ENCODE measurements at regions not wholly inside any gene's neighbourhood (a gene's known extent, or its start where the extent isn't known, plus 50 kb on each side); places are given as distances from the start of the nearest gene placed in this dataset.

GRCh38 chr5:168031614-168032013 lies 259.8 kb upstream of the WWC1 start:
- in situ Hi-C loops (cut with MboI; ENCODE audit: low sequenced_read_pairs), result no loop called here

GRCh38 chr5:168039039-168039438 lies 252.4 kb upstream of the WWC1 start:
- in situ Hi-C loops (cut with MboI; ENCODE audit: low sequenced_read_pairs), result no loop called here

- in situ Hi-C loops (cut with MboI; ENCODE audit: low sequenced_read_pairs), result no loop called here
Observed at GRCh38 chr5:168039566-168040248, 251.7 kb upstream of the WWC1 start.

- in situ Hi-C loops (cut with MboI; ENCODE audit: low sequenced_read_pairs), result no loop called here
Observed at GRCh38 chr5:168041583-168041982, 249.9 kb upstream of the WWC1 start.

- in situ Hi-C loops (cut with MboI; ENCODE audit: low sequenced_read_pairs), result no loop called here
Observed at GRCh38 chr5:168042284-168043068, 249.0 kb upstream of the WWC1 start.

- in situ Hi-C loops (cut with MboI; ENCODE audit: low sequenced_read_pairs), result no loop called here
Observed at GRCh38 chr5:168046163-168046562, 245.3 kb upstream of the WWC1 start.

- in situ Hi-C loops (cut with MboI; ENCODE audit: low sequenced_read_pairs), result no loop called here
Observed at GRCh38 chr5:168047043-168047668, 244.3 kb upstream of the WWC1 start.

GRCh38 chr5:168047669-168048111 lies 243.8 kb upstream of the WWC1 start:
- in situ Hi-C loops (cut with MboI; ENCODE audit: low sequenced_read_pairs), result no loop called here

- in situ Hi-C loops (cut with MboI; ENCODE audit: low sequenced_read_pairs), result no loop called here
Observed at GRCh38 chr5:168048486-168048885, 243.0 kb upstream of the WWC1 start.

- in situ Hi-C loops (cut with MboI; ENCODE audit: low sequenced_read_pairs), result no loop called here
Observed at GRCh38 chr5:168052686-168053085, 238.8 kb upstream of the WWC1 start.

GRCh38 chr5:168054091-168054490 lies 237.4 kb upstream of the WWC1 start:
- in situ Hi-C loops (cut with MboI; ENCODE audit: low sequenced_read_pairs), result no loop called here

GRCh38 chr5:168055141-168055683 lies 236.2 kb upstream of the WWC1 start:
- in situ Hi-C loops (cut with MboI; ENCODE audit: low sequenced_read_pairs), result no loop called here

- in situ Hi-C loops (cut with MboI; ENCODE audit: low sequenced_read_pairs), result no loop called here
Observed at GRCh38 chr5:168055961-168056360, 235.5 kb upstream of the WWC1 start.

- in situ Hi-C loops (cut with MboI; ENCODE audit: low sequenced_read_pairs), result no loop called here
Observed at GRCh38 chr5:168056499-168057182, 234.8 kb upstream of the WWC1 start.

GRCh38 chr5:168057905-168058304 lies 233.5 kb upstream of the WWC1 start:
- in situ Hi-C loops (cut with MboI; ENCODE audit: low sequenced_read_pairs), result no loop called here

GRCh38 chr5:168059131-168059530 lies 232.3 kb upstream of the WWC1 start:
- in situ Hi-C loops (cut with MboI; ENCODE audit: low sequenced_read_pairs), result no loop called here

GRCh38 chr5:168062239-168062638 lies 229.2 kb upstream of the WWC1 start:
- in situ Hi-C loops (cut with MboI; ENCODE audit: low sequenced_read_pairs), result no loop called here

- in situ Hi-C loops (cut with MboI; ENCODE audit: low sequenced_read_pairs), result no loop called here
Observed at GRCh38 chr5:168064457-168064856, 227.0 kb upstream of the WWC1 start.

GRCh38 chr5:168064933-168065622 lies 226.4 kb upstream of the WWC1 start:
- in situ Hi-C loops (cut with MboI; ENCODE audit: low sequenced_read_pairs), result no loop called here

GRCh38 chr5:168066536-168067208 lies 224.8 kb upstream of the WWC1 start:
- in situ Hi-C loops (cut with MboI; ENCODE audit: low sequenced_read_pairs), result no loop called here
